ENCODE measurements at regions not wholly inside any gene's neighbourhood (a gene's known extent, or its start where the extent isn't known, plus 50 kb on each side); places are given as distances from the start of the nearest gene placed in this dataset.

DNA sequence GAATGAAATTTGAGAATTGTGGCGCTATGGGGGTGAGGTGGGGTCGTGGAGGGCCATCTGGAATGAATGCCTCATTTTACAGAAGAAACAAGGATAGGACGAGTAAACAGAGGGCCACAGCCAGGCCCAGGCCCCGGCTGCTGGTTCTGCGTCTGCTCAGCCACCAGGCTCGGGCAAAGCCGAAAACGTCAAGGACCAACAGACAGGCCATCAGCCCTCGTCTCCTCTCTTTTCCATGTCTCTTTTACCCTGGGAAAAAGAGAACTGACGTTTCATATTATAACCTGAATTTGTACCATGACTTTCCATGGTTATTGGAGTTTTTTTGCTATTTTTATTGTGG is 212.4 kb upstream of the ARID1B start:
- DNase-seq (ENCODE audit: low read depth, low spot score): no peak

DNA sequence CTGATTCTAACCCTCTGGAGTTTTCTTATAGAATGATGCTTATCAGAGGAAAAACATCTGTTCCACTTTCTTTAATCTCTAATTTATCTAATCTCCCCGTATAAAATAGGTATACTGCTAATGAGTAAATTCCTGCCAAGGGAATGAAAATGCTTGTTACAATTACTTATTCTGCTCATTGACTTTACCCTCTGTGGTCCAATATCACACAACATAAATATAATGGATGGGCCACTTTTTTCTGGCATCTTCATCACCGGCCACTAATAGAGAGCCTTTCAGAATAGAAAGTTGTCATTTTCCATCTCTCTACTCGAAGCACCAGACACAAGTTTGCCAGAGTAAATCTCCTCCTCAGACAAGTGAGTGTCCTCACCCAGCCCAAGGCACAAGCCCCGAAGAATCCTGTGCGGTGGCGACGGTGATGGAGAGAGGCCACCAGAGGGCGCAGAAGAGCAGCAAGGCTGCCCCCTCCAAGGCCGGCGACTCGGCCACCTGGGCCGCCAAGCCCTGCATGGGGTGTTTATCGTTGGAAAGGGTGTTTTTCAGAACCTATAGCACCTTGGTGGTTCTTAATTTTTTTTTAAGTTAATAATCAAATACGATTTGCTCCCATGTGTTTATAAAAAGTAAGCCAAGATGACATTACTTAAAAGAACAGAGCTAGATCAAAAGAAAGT is 212.9 kb upstream of the ARID1B start:
- DNase-seq (ENCODE audit: low read depth, low spot score): peak; percentile 58

DNA sequence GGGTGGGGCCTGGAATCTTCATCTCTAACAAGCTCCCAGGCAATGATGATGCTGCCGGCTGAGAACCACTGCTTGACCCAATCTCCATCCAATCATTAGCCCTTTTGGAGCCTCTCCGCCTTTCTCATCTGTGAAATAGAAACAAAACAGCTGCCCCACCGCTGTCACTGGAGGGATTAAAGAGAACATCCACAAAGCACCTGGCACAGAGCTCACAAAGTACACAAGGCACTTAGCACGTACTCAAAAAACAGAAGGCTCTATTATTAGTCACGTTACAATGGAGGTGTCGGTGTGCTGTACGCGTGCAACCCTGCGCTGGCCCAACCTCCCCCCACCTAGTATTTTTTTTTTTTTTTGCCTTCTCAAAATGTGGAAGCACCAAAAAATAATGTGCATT is 213.5 kb upstream of the ARID1B start:
- no peak for DNase-seq (ENCODE audit: low read depth, low spot score)

DNA sequence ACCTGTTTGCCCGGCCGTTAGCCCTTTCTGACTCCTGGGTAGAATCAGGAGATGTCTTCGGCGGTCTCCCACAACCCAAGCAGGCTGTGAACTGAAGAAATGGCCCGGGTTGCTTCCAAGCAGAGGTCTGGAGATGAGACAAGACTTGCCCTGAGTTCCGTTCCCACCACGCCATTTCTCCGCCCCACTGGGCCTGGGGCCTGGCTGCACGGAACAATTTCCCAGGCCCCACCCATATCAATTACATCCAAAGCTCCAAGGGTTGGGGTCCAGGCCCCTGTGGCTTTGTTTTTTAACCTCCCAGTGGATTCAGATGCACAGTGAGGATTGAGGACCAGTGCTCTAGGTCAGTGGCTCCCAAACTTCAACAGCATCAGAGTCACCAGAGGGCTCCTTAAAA is 214.5 kb upstream of the ARID1B start:
- no peak for DNase-seq (ENCODE audit: low read depth, low spot score)

DNA sequence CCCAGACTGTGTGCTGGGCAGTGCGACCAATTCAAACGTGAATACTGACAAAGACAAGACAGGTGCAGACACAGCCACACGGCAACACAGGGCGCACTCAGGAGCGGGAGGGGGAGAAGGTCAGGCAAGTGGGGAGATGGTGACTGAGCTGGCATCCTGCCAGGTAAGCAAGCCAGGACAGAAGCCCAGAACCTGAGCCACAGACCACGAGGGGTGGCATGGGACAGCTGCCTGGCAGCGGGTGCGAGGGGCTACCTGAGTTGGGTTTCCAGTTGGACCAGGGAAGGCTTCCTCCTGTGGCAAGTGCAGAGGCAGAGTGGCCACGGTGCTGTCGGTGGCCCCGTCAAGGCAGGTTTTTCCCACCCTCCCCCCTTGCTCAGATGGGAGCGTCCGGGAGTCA is 215.2 kb upstream of the ARID1B start:
- no peak for DNase-seq (ENCODE audit: low read depth, low spot score)

DNA sequence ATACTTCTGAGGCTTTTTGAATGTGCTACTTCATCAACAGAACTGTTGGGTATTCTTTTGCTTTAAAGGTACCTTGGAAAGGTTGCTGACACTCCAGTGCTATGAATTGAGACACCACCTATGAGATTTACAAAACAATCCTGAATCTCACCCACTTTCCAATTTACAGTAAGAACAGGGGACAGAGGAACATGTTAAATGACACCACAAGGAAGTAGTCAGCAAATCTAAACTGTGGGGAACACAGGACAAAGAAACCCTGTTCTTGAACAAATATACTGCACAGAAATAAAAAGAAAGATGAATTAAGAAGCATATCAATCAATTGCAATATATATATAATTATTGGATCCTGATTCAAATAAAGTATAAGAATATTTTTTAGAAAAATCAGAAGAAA is 216.7 kb upstream of the ARID1B start:
- no peak for DNase-seq (ENCODE audit: low read depth, low spot score)

DNA sequence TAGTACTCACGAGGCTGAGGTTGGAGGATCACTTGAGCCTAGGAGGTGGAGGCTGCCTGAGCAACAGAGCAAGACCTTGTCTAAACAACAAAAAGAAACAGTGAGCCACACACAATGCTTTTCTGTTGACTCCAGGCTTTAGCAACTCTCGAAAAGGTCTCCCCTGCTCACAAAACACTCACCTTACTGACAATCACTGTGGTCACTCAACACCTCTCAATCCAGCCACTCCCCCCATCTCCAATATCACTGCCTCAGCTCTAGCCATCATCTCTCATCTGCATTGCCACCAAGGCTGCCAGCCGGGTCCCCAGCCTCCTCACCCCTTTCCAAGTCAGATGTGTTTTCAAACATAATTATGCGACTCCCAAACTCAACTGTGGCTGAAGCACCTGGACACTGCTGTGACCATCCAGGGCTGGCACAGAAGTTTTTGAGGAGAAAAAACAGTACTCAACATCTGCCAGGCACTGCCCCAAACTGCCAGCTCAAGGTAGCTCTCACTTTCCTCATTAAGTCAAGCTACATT is 218.0 kb upstream of the ARID1B start:
- DNase-seq (ENCODE audit: low read depth, low spot score): no peak

DNA sequence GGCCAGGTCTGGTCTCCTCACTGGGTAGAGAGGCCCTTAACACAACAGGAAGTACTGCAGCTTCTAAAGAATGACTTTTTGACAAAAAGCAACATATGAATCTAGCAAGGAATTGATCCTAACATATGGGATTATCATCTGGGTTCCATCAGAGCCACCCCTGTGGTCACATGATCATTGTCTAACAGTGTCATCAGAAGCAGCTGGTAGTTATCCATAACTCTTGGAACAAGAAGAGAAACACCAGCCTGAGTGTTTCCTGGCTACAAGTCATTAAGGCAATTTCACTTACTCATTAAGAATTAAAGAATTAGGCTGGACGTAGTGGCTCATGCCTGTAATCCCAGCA is 219.3 kb upstream of the ARID1B start:
- no peak for DNase-seq (ENCODE audit: low read depth, low spot score)

DNA sequence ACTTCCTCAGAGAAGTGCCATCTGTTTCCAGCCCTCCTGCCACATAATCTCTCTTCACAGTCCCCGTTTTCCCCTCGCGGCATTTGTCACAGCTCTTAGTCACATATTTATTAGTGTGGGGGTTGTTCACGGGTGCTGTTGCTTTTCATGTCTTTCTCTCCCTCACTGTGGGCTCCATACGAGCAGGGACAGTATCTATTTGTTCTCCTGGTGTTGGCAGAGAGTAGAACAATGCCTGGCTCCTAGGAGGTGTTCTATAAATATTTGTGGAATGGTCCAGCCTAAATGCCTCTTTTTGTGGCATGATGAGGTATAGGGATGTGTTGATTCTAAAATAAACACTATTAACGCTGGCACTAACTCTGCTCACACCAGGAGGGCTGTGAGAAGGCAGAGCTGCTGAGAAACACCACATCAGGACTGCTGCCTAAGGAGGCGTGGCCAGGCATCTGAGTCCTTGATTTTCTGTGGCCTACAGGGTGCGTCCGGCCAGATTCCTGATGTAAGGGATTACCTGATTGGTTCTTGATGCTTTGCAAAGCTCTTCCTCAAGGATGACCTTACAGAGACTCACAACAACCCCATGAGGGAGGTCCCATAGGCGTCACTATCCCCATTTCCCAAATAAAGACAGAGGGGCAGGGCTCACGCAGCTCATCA is 219.8 kb upstream of the ARID1B start:
- no peak for DNase-seq (ENCODE audit: low read depth, low spot score)

DNA sequence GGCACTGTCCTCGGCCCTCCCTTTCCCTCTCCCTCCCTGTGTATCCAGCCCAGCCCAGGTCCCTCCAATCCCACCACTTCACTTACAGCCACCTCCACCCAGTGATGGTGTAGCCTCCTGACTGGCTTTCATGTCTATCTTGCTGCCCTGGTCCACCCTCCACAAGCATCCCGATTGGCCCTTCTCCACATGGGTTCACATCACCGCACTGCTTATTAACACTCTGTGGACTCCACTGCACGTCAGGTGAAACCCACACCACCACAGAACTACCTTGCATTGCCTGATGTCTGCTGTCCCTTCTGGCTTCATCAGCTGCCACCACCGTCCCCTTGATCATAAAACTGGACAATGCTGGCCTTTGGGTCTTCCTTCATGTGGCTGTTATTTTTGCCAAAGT is 220.4 kb upstream of the ARID1B start:
- no peak for DNase-seq (ENCODE audit: low read depth, low spot score)

DNA sequence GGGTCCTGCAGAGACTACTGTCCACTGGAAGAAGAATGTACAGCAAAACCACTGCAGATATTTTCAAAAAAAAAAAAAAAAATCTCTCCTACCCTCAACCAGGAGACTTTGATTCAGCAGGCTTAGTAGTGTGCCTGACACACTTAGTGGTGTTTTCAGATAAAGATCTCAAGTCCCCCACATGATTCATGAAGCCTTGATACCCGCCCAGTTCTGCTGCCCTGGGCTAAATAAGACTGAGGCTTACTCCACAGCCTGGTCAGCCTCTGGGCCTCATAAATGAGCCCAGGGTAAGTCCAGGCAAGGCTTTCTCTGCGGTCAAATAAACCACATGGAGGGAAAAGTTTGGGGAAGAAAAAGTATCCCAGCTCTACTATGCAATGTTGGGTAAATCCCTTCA is 222.1 kb upstream of the ARID1B start:
- no peak for DNase-seq (ENCODE audit: low read depth, low spot score)

DNA sequence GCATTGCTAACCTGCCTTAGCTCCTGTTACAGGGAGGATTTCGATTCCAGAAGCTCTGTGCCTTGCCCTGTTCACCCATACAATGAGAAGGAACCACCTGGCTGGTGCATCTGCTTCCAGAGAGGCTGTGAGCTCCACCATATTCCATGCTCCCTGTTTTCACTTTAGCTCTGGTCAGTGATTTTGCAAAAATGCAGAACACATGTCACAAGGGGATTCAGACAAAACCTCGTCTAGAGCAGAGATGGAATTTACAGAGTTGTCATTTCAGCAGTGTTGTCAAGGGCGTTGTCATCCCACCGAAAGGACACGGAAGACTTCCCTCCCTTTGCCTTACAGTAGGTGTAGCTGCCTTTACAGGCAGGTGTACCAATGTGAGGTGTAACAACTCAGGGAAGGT is 223.0 kb upstream of the ARID1B start:
- DNase-seq (ENCODE audit: low read depth, low spot score): no peak

DNA sequence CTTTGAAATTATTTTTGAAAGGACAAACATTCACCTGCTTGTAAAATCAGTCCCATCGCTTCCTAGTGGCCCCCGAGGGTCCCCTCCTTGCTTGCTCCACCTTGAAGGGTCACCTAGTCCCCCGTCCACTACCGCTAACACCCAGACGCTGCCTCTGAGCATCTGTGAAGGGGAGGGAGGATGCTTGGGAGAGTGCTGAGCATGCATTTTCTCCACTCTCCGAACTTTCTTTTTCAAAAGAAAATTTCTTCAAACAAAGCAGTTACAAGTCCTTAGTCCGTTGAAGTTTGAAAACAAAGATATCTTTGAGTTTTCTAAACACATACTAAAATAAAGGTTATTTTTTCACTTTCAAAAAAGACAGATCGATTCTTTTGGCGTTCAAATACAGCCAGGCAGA is 224.3 kb upstream of the ARID1B start:
- DNase-seq (ENCODE audit: low read depth, low spot score): no peak

DNA sequence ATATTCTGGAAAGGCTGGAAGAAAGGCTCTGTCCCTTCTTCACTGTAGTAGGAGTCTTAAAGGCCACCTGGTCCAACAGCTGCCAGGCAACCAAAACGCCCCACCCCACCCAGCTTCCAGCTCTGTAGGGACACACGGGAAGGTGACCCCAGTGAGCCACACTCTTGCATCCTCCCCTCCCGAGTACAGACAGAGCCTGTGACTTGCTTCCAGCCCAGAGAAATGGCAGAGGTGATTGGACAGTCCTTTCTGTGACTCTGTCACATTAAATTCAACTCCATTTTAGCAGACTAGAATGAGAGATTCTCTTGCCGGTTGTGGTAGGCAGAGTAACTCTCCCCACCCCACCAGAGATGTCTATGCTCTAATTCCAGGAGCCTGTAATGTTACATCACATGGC is 226.2 kb upstream of the ARID1B start:
- DNase-seq (ENCODE audit: low read depth, low spot score): no peak

DNA sequence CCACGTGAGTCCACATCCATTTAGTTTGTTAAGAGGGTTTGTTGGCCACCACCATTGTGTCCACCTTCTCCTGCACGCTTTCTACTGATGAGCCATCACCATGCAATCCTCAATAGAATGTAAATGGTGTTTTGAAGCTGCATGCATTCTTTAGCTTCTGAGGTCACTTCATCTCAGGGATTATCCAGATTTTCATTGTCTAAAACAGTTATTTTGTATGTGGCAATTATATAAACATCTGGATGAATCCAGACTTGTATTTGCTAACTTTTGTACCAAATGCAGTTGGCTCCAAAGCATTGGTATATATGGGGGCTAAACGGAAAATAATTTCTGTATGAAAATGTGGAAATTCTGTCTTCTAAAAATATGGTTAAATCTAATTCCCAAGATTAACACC is 231.2 kb upstream of the ARID1B start:
- no peak for DNase-seq (ENCODE audit: low read depth, low spot score)

DNA sequence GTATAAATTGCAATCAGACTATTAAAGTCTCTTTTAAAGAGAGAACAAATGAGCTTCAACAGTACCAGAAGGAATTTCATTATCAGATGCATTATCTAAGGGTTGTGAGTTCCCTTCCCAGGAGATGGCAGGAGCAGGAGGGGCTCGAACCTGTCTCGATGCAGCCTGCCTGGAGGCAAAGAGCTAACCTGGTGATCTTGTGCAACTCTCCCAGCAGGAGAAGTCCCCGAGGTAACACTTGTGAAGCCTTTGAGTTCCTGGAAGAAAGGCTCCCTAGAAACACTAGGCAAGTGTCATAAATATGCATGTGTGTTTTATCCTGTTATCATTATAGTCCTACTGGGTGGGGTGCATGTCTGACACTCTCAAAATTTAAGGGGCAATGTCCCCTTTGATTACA is 232.2 kb upstream of the ARID1B start:
- no peak for DNase-seq (ENCODE audit: low read depth, low spot score)

DNA sequence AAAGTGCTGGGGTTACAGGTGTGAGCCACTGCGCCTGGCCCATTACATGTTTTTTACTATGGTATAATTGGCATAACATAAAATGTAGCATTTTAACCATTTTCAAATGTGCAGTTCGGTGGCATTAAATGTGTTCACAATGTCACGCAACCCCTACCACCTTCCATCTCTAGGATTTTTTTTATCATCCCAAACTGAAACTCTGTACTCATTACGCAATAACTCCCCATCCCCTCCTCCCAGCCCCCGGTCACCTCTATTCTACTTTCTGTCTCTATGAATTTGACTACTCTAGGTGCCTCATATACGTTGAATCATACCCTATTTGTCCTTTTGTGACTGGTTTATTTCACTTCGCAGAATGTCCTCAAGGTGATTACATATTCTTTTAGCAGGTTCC is 233.1 kb upstream of the ARID1B start:
- no peak for DNase-seq (ENCODE audit: low read depth, low spot score)

DNA sequence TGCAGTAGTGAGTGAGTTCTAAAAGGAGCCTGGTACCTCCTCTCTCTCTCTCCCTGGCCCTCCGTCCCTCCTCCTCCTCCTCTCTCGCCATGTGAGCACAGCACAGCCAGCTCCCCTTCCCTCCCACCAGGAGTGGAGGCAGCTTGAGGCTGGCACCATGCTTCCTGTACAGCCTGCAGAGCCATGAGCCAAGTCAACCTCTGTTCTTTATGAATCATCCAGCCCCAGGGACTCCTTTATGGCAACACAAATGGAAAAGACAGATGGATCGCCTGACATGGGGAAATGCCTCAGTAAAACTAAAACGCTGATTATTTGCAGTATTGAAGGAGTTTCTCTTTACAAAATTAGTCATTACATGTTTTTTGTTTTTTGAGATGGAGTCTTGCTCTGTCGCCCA is 233.7 kb upstream of the ARID1B start:
- no peak for DNase-seq (ENCODE audit: low read depth, low spot score)

DNA sequence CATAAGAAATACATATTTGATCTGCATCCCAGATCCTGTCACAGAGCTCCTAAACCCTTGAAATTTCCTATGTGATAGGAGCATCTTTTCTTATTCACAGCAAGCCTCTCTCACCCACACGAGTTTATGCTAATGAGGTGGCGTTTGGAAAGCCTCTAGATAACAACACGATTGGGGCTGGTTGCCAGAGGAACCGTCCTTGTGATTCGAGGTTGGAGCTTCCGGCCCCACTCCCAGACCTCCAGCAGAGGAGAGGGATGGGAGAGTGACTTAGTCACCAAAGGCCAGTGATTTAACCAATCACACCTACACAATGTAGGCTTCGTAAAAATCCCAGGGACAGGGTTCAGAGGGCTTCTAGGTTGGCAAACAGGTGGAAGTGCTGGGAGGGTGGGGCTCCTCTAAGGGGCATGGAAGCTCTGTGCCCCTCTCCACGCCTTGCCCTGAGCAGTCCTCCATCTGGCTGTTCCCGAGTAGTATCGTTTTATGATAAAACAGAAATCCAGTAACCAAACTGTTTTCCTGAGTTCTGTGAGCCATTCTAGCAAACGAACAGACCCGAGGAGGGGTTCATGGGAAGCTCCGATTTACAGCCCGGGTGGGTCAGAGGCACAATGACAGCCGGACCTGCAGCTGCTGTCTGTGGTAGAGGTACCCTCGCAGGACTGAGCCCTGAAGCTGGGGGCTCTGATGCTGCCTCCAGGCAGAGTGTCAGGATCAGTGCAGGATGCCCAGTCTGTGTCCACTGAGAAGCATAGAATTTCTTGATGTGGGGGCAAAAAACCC is 238.1 kb upstream of the ARID1B start:
- DNase-seq (ENCODE audit: low read depth, low spot score): no peak

DNA sequence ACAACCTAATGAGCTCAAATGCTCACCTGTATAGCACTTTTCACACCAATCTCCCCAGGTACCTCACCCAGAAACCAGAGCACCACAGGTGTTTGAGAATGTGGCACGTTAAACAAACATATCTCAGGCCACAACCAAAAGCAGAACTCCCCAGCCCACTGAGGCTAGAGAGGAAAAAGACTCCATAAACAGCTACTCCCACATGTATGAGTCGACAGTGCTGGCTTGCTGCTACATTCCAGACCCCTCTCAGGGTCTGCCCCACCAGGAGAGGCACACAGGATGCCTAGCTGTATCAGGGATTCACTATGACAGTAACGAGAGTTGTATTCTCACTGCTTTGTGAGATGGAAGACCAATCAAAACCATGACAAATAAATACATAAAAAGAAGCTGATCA is 242.6 kb upstream of the ARID1B start:
- DNase-seq (ENCODE audit: low read depth, low spot score): no peak

DNA sequence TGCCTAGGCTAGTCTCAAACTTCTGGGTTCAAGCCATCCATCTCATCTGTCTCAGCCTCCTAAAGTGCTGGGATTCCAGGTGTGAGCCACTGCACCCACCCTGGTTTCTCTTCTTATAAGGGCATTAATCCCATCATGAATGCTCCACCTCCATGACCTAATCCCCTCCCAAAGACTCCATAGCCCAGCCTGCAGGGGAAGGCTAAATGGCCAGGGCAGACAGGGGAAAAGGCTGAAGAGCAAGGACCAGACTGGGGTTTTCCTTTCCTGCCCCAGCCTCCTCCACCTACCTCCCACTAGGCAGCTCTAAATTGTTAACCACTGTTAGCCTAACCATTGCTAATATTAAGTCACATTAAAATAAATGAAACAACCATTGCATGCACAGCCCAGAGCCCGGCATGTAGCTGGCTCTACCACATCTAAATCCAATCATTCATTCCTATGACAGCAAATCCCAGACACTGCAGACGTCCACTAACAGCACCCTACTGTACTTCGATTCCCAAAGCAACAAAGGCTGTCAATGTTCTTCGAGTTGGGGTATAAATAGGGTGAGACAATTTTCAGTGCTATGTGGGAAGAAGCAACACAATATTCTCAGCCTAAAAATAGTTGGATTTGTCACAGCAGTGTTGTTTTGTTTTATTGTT is 243.2 kb upstream of the ARID1B start:
- DNase-seq (ENCODE audit: low read depth, low spot score): no peak

DNA sequence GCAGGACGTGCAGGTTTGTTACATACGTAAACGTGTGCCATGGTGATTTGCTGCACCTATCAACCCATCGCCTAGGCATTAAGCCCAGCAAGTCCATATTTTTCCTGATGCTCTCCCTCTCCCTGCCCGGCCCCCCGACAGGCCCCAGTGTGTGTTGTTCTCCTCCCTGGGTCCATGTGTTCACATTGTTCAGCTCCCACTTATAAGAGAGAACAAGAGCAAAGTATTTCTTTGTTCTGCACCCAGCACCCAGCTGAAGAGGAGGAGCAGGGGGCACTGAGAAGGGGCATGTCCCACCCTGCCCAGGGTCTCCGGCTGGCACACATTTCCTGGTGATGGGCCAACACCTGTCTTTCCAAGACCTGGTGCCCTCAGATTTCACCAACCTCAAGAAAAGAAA is 251.1 kb upstream of the ARID1B start:
- DNase-seq (ENCODE audit: low read depth, low spot score): no peak

DNA sequence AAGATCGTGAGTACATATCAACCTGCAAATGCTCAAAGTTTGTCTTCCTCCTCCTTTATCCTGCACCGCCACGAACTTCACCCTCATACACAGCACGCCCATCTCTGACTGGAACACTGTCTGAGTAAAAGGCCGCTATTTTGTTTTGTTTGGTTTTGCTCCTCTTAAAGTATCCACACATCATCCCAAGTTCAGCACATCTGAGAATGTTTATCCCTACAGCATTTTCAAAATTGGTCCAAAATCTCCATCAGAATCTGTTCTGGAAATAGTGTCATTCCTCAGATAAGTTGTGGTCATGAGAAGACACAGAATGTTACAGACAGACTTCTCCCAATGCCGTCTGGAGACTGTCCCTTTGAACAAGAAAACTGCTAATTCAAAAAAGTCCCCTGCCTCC is 251.6 kb upstream of the ARID1B start:
- no peak for DNase-seq (ENCODE audit: low read depth, low spot score)
